H7 (cell line): ENCODE measurements at regions not wholly inside any gene's neighbourhood (a gene's known extent, or its start where the extent isn't known, plus 50 kb on each side); places are given as distances from the start of the nearest gene placed in this dataset.
"Not testable (repeated sequence)": the region's sequence is repeated elsewhere in the genome, so short reads cannot be mapped to it uniquely, and the experiment has no call there.

Source experiments
- DNase-seq: peaks from one replicate; pipeline ENCODE4 v3.0.0; 2012
- H3K27me3 ChIP-seq: 2 replicates; pipeline ENCODE4 v1.6.0; 2011; ENCODE audit warnings: mild to moderate bottlenecking, low read length; ENCODE audit not compliant: control insufficient read depth, insufficient read depth
- H3K36me3 ChIP-seq: replicated peaks from 2 replicates; pipeline ENCODE4 v1.5.1; 2011; ENCODE audit warnings: low read length; ENCODE audit not compliant: control insufficient read depth, insufficient read depth
- H3K4me3 ChIP-seq: 2 replicates; pipeline ENCODE4 v1.5.1; 2011; ENCODE audit warnings: low read depth, mild to moderate bottlenecking, control low read depth, low read length, moderate library complexity; ENCODE audit not compliant: insufficient read depth

- H3K4me3 ChIP-seq = no peak overlapping the region
Observed at GRCh38 chrX:16067886-16068515, 55.4 kb upstream of the GRPR start.

GRCh38 chrX:16063921-16064320 lies 59.4 kb upstream of the GRPR start:
- Histone ChIP-seq H3K4me3 (no peak overlapping the region), H3K27me3 (no peaks in the 10 kb centered on the region), H3K36me3 (no peaks in the 10 kb centered on the region)
- no peak for DNase-seq

More at GRCh38 chrX:16067886-16068515, 55.4 kb upstream of the GRPR start:
- no peaks in the 10 kb centered on the region for H3K27me3 ChIP-seq
- H3K36me3 ChIP-seq = no peaks in the 10 kb centered on the region
- DNase-seq = no peak

DNA sequence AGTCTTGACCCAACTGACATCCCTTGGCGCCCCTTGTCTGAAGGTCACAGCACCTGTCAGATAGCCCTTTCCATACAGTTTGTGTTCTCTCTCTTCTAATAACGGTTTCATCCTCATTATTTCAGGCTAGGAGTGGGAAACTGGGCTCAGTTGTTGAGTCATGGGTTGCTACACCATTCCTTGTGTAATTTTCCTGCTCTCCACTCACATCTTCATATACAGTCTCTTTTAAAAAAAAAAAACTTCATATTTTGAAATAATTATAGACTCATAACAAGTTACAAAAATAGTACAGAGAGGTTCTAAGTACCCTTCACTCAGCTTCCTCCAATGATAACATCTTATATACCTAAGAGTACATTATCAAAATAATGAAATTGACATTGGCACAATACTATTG lies 60.2 kb upstream of the GRPR start:
- no peak overlapping the region for H3K4me3 ChIP-seq
- no peaks in the 10 kb centered on the region for H3K27me3 ChIP-seq
- H3K36me3 ChIP-seq = no peaks in the 10 kb centered on the region
- DNase-seq = no peak

DNA sequence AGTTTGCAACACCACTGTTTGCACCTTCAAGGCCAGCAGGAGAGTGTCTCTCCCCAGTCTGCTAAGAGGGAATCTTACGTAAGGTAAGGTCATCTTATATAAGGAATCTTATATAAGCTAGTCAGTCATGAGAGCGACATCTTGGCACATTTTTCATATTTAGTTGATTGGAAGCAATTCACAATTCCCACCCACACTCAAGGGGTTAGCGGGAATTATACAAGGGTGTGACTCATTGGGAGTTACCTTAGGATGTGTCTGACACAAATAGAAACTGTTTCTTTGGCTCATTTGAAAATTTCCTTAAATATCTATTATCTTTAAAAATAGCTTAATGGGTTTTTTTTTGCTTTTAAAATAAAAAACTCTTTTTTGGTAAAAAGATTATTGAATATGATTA lies 62.1 kb upstream of the GRPR start:
- H3K4me3 ChIP-seq = no peak overlapping the region
- no peak for DNase-seq
- H3K27me3 ChIP-seq = no peaks in the 10 kb centered on the region
- H3K36me3 ChIP-seq = no peaks in the 10 kb centered on the region

- H3K27me3 ChIP-seq = no peaks in the 10 kb centered on the region
- DNase-seq = no peak
- H3K36me3 ChIP-seq = no peaks in the 10 kb centered on the region
- no peak overlapping the region for H3K4me3 ChIP-seq
Observed at GRCh38 chrX:16060252-16060651, 63.1 kb upstream of the GRPR start.

- not testable (repeated sequence) for DNase-seq, H3K27me3 ChIP-seq, H3K4me3 ChIP-seq, H3K36me3 ChIP-seq
Observed at GRCh38 chrX:16049126-16049525, 74.2 kb upstream of the GRPR start.

GRCh38 chrX:16042980-16043379 lies 80.4 kb upstream of the GRPR start:
- no peaks in the 10 kb centered on the region for H3K27me3 ChIP-seq
- no peaks in the 10 kb centered on the region for H3K36me3 ChIP-seq
- DNase-seq = peak; percentile 15
- H3K4me3 ChIP-seq = no peak overlapping the region

DNA sequence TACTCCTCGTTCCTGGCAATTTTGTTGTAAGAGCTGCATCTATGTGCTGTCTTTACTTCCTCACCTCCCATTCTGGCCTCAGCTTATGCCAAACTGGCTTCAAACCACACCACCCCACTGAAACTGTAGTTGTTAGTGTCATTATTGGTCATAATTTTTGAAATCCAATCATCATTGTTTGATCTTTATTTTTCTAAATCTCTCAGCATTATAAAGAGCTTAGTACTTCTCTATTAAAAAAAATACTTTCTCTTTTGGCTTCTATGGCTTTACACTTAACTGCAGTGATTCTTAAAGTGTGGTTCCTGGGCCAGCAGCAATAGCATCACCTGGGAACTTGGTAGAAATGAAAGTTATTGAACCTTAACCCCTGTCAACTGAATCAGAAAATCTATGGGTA lies 83.5 kb upstream of the GRPR start:
- no peak for DNase-seq
- H3K27me3 ChIP-seq = no peaks in the 10 kb centered on the region
- H3K4me3 ChIP-seq = no peak overlapping the region
- H3K36me3 ChIP-seq = no peaks in the 10 kb centered on the region

DNA sequence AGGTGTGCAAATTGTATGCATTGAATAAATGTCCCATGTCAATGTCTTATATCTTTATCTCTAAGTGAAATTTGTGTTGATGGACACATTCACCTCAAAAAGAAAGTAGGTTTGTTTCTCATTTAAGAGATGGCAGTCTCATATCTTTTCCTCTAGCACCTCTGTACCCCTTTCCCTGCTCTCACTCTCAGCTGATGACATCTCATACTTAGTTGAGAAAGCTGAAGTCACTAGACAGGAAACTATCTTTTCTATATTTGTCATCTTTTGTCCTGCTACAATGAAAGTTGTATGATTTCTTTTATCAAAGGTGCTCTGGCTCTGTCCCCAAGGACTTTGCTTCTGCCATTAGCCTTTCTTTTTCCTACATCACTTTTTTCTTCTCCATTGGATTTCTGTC lies 84.0 kb upstream of the GRPR start:
- no peak for DNase-seq
- H3K4me3 ChIP-seq = no peak overlapping the region
- no peaks in the 10 kb centered on the region for H3K27me3 ChIP-seq
- no peaks in the 10 kb centered on the region for H3K36me3 ChIP-seq

- Histone ChIP-seq H3K36me3 (no peaks in the 10 kb centered on the region), H3K4me3 (no peak overlapping the region), H3K27me3 (no peaks in the 10 kb centered on the region)
- no peak for DNase-seq
Observed at GRCh38 chrX:16033331-16033730, 90.0 kb upstream of the GRPR start.

DNA sequence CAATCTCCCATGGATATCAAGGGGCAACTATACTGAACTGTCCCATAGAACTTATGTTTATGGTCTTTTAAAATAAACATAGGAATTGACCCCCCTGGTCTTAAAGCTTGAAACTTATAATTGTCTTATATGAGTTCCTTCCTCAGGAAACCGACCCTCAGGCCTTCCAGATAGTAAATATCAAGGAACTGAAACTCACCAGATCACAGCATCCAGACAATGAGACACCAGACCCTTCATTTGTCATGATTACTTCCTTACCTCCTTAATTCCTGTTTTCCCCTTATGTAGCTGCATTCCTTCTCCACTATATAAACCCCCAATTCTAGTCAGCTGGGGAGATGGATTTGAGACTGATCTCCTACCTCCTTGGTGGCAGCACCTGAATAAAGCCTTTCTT lies 94.8 kb upstream of the GRPR start:
- no peak for DNase-seq
- Histone ChIP-seq H3K36me3 (no peaks in the 10 kb centered on the region), H3K27me3 (no peaks in the 10 kb centered on the region), H3K4me3 (no peak overlapping the region)

DNA sequence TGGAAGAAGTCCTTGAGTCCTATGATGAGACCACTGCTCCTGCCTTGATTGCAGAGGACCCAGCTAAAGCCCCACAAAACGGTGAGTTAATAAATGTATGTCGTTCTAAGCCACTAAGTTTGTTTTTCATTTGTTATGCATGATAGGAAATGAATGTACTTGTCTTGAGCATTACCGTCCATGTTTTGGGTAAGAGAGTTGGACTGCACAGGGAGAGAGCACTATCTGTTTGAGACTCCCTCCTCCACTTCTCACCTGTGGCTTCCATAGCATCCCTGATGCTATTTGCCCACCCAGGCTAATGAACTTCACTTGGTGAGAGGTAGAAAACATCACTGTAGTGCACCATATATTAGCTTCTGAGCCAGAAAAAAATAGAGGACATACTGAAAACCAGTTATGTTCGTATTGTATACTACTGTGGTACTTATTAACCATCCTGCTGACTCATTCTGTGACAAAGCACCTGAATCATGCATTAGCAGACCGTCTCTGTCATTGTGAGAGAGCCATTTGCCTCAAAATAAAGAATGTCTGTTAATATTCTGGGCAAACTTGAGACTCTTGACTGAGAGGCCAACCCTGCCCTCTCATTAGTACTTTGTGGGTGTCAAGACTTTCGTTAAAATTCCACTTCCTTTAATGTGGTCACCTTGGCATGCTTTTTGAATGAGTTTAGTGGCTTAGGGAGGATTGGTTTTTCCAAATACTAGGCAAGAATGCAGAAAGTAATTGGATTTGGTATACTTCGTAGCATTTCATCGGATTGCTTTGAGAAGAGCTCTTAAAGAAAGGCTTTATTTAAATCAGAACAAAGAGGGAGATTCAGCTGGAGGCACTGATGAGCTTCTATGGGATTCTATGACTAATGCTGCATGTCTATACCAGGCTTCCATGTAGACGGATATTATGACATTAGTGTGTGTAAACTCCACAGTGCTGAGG lies 99.3 kb upstream of the GRPR start:
- DNase-seq = no peak
- Histone ChIP-seq H3K27me3 (no peaks in the 10 kb centered on the region), H3K36me3 (no peaks in the 10 kb centered on the region), H3K4me3 (no peak overlapping the region)

DNA sequence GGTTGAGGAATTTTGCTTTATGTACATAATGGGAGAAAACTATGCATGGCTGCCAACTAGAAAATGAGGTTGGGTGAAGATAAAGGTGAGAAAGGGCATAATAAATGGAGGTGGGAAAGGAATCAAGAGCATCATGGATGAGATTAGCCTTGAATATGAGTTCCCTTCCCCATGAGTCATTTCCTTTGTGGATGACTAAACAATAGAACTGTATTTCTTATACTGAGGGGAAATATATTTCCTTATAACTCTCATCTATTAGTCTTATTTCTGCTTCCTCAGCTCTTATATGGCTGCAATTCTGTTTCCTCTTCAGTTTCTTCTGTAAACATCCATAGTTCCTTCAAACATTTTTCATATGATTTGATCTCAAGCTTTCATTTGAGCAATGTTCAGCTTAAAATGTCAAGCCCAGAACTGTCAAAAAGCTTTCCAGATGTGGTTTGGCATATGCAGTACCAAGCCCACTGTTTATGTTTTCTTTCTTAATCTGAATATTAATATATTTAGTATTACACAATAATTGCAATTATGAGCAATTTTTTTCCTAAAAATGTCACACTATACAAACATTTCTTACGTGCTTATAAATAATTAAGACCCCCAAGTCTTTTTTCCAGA lies 100.7 kb upstream of the GRPR start:
- Histone ChIP-seq H3K27me3 (no peaks in the 10 kb centered on the region), H3K4me3 (no peak overlapping the region), H3K36me3 (no peaks in the 10 kb centered on the region)
- DNase-seq = no peak

DNA sequence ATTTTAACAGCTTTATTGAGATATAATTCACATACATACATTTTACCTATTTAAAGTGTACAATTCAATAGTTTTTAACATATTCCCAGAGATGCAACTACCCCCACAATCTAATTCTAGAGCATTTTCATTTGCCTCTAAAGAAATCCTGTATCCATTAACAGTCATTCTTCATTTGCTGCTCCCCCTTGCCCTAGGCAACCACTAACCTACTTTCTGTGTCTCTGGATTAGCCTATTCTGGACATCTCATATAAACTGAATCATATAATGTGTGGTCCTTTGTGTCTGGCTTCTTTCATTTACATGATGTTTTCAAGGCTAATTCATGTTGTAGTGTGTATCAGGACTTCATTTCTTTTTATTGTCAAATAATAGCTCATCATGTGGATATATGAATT lies 105.1 kb upstream of the GRPR start:
- H3K27me3 ChIP-seq = no peaks in the 10 kb centered on the region
- no peak overlapping the region for H3K4me3 ChIP-seq
- H3K36me3 ChIP-seq = no peaks in the 10 kb centered on the region
- DNase-seq = no peak

GRCh38 chrX:16014171-16014570 lies 109.2 kb upstream of the GRPR start:
- no peak overlapping the region for H3K4me3 ChIP-seq
- no peak for DNase-seq
- no peaks in the 10 kb centered on the region for H3K27me3 ChIP-seq
- no peaks in the 10 kb centered on the region for H3K36me3 ChIP-seq
